SK-N-SH (cell line): ENCODE measurements at regions not wholly inside any gene's neighbourhood (a gene's known extent, or its start where the extent isn't known, plus 50 kb on each side); places are given as distances from the start of the nearest gene placed in this dataset.

ENCODE experiments used
- CTCF ChIA-PET: fragments of 300-600, 350-600 bp; formaldehyde crosslinking; extraction: SDS; loops from one replicate; lab custom pipeline; 2021; lab: Yijun Ruan, JAX
- POLR2A ChIA-PET: fragments of 350-600 bp; sonication (Branson Sonifier 250); formaldehyde crosslinking; extraction: SDS; loops from one replicate; lab custom pipeline; 2020; ENCODE audit warnings: antibody characterized with exemption, inconsistent platforms; lab: Yijun Ruan, JAX
- DNase-seq: peaks from one replicate; pipeline ENCODE4 v3.0.0; 2012
- H2AFZ ChIP-seq: fragments of 200-600 bp; sonication (generic); 2 replicates; pipeline ENCODE4 v1.8.1; 2016; ENCODE audit warnings: antibody characterized with exemption, mild to moderate bottlenecking, low read depth
- H3F3A ChIP-seq: fragments of 200-600 bp; sonication (generic); replicated peaks from 2 replicates; pipeline ENCODE3; 2016; ENCODE audit warnings: antibody characterized with exemption, mild to moderate bottlenecking; ENCODE audit not compliant: insufficient read depth
- H3K27ac ChIP-seq, 2 experiments: fragments of 200-500 bp in 1 of 2; fragments of 200-600 bp in 1 of 2; sonication (Bioruptor generic) in 1 of 2; sonication (generic), shearing (Covaris generic) in 1 of 2; 2 replicates each; pipeline versions ENCODE4 v1.5.1 to v1.6.1; 2014 to 2016; ENCODE audit warnings: low read depth in 2 of 2, inconsistent platforms in 1 of 2, low read length in 1 of 2, mild to moderate bottlenecking in 1 of 2, mixed read lengths in 1 of 2
- H3K27me3 ChIP-seq: fragments of 200-600 bp; sonication (generic), shearing (Covaris generic); 2 replicates; pipeline ENCODE4 v1.6.1; 2016; ENCODE audit warnings: mixed run types; ENCODE audit not compliant: insufficient read depth
- H3K36me3 ChIP-seq, 2 experiments: fragments of 200-500 bp in 1 of 2; fragments of 200-600 bp in 1 of 2; sonication (Bioruptor generic) in 1 of 2; sonication (generic) in 1 of 2; replicated peaks in 1 of 2; 2 replicates each; pipeline versions ENCODE3 to v1.5.1; 2014 to 2016; ENCODE audit warnings: low read length in 1 of 2, mild to moderate bottlenecking in 1 of 2; ENCODE audit not compliant: insufficient read depth in 2 of 2, control insufficient read depth in 1 of 2
- H3K4me1 ChIP-seq, 2 experiments: fragments of 200-500 bp in 1 of 2; fragments of 200-600 bp in 1 of 2; sonication (Bioruptor generic) in 1 of 2; sonication (generic), shearing (Covaris generic) in 1 of 2; 2 replicates each; pipeline versions ENCODE4 v1.5.1 to v1.6.1; 2014 to 2016; ENCODE audit warnings: low read depth in 1 of 2, low read length in 1 of 2, mixed run types in 1 of 2; ENCODE audit not compliant: insufficient read depth in 2 of 2, control insufficient read depth in 1 of 2
- H3K4me2 ChIP-seq: fragments of 200-600 bp; sonication (generic), shearing (Covaris generic); 2 replicates; pipeline ENCODE4 v1.6.1; 2017; ENCODE audit warnings: mixed run types
- H3K4me3 ChIP-seq, 2 experiments: fragments of 200-500 bp in 1 of 2; fragments of 200-600 bp in 1 of 2; sonication (Bioruptor generic) in 1 of 2; sonication (generic), shearing (Covaris generic) in 1 of 2; 2 replicates each; pipeline versions ENCODE4 v1.5.1 to v1.8.1; 2014 to 2016; ENCODE audit warnings: low read depth in 2 of 2, inconsistent platforms in 1 of 2, low read length in 1 of 2, mild to moderate bottlenecking in 1 of 2, mixed read lengths in 1 of 2, moderate library complexity in 1 of 2
- H3K79me2 ChIP-seq: fragments of 200-600 bp; sonication (generic); 2 replicates; pipeline ENCODE4 v1.8.1; 2017; ENCODE audit warnings: mild to moderate bottlenecking; ENCODE audit not compliant: insufficient read depth
- H3K9ac ChIP-seq: fragments of 200-600 bp; sonication (generic); 2 replicates; pipeline ENCODE4 v1.6.1; 2017; ENCODE audit warnings: mixed run types
- H3K9me2 ChIP-seq: fragments of 200-600 bp; sonication (generic); 2 replicates; pipeline ENCODE4 v1.6.1; 2017; ENCODE audit warnings: mixed run types
- H3K9me3 ChIP-seq: fragments of 200-600 bp; sonication (generic); 2 replicates; pipeline ENCODE4 v1.6.1; 2017; ENCODE audit warnings: mixed run types, mild to moderate bottlenecking, moderate library complexity
- H4K20me1 ChIP-seq: fragments of 200-600 bp; sonication (generic); 2 replicates; pipeline ENCODE4 v1.6.1; 2017; ENCODE audit warnings: mild to moderate bottlenecking, mixed run types; ENCODE audit not compliant: insufficient read depth
- CHD2 ChIP-seq: fragments of 150-350 bp; IDR thresholded peaks from 2 replicates; pipeline ENCODE4 v1.6.1; 2018; ENCODE audit warnings: low read length; ENCODE audit not compliant: partially characterized antibody
- ELF1 ChIP-seq: IDR thresholded peaks from 2 replicates; pipeline ENCODE4 v1.4.0; 2012
- EP300 ChIP-seq, 2 experiments: IDR thresholded peaks; 2 replicates each; pipeline versions ENCODE4 v1.4.0 to v1.6.1; 2012; ENCODE audit warnings: borderline replicate concordance in 1 of 2, low read depth in 1 of 2, low read length in 1 of 2
- FOXJ3 ChIP-seq: sonication (generic); formaldehyde crosslinking; IDR thresholded peaks from 2 replicates; pipeline ENCODE4 v1.5.1; 2020; ENCODE audit warnings: mild to moderate bottlenecking, missing genetic modification reagents
- FOXM1 ChIP-seq: IDR thresholded peaks from 2 replicates; pipeline ENCODE4 v1.4.0; 2012; ENCODE audit warnings: low read depth, mild to moderate bottlenecking
- GABPA ChIP-seq: IDR thresholded peaks from 2 replicates; pipeline ENCODE4 v1.4.0; 2012; ENCODE audit warnings: low read depth, mild to moderate bottlenecking
- MEF2A ChIP-seq: IDR thresholded peaks from 2 replicates; pipeline ENCODE4 v1.4.0; 2012; ENCODE audit warnings: low read depth, borderline replicate concordance
- MXI1 ChIP-seq: IDR thresholded peaks from 2 replicates; pipeline ENCODE4 v1.6.1; 2012; ENCODE audit warnings: mild to moderate bottlenecking, low read depth, low read length, improper control_type of control experiment
- NFIC ChIP-seq: IDR thresholded peaks from 2 replicates; pipeline ENCODE4 v1.4.0; 2012; ENCODE audit warnings: borderline replicate concordance
- NRF1 ChIP-seq: IDR thresholded peaks from 2 replicates; pipeline ENCODE4 v1.6.1; 2012; ENCODE audit warnings: low read depth, mild to moderate bottlenecking, low read length
- RCOR1 ChIP-seq: fragments of 150-350 bp; IDR thresholded peaks from 2 replicates; pipeline ENCODE4 v1.6.1; 2017; ENCODE audit warnings: antibody characterized with exemption, low read length
- RFX5 ChIP-seq: IDR thresholded peaks from 2 replicates; pipeline ENCODE4 v1.6.1; 2012; ENCODE audit warnings: mild to moderate bottlenecking, improper control_type of control experiment, low read length
- RXRA ChIP-seq: IDR thresholded peaks from 2 replicates; pipeline ENCODE4 v1.4.0; 2012; ENCODE audit warnings: low read depth, mild to moderate bottlenecking, borderline replicate concordance
- TAF1 ChIP-seq: IDR thresholded peaks from 2 replicates; pipeline ENCODE4 v1.6.1; 2012; ENCODE audit warnings: low read depth, mild to moderate bottlenecking, low read length, moderate library complexity, borderline replicate concordance
- TCF12 ChIP-seq: IDR thresholded peaks from 2 replicates; pipeline ENCODE4 v1.4.0; 2012
- TEAD4 ChIP-seq: IDR thresholded peaks from 2 replicates; pipeline ENCODE4 v1.4.0; 2012; ENCODE audit warnings: mild to moderate bottlenecking, borderline replicate concordance; ENCODE audit not compliant: insufficient read depth
- YY1 ChIP-seq: IDR thresholded peaks from 2 replicates; pipeline ENCODE4 v1.4.0; 2012; ENCODE audit warnings: low read depth, mild to moderate bottlenecking
- WGBS: methylation state at CpG from one replicate; pipeline ENCODE4 v1.1.6; 2017; ENCODE audit warnings: low lambda C conversion rate; 5-methylcytosine and 5-hydroxymethylcytosine counted together
- TF ChIP-seq, protein P1 (sequence below): IDR thresholded peaks from 2 replicates; pipeline ENCODE4 v1.6.1; 2012; ENCODE audit warnings: mild to moderate bottlenecking, low read depth, low read length, moderate library complexity
- TF ChIP-seq, protein P2 (sequence below): fragments of 150-350 bp; IDR thresholded peaks from 2 replicates; pipeline ENCODE4 v1.6.1; 2017; ENCODE audit warnings: antibody characterized with exemption, low read length, low read depth, borderline replicate concordance

DNA sequence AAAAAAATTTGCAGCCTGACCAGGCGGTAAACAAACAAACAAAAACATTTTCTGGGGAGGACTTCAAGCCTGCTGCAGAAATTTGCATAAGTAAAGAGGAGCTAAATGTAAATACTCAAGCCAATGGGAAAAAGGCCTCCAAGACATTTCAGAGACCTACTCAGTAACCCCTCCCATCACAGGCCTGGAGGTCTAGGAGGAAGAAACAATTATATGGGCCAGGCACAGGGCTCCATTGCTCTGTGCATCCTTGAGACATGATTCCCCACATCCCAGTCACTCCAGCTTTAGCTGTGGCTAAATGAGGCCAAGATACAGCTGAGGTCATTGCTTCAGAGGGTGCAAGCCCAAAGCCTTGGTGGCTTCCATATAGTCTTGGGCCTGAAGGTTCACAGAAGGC, 793.4 kb downstream of the SLITRK1 start:
- Histone ChIP-seq H3K9me3 (no peaks in the 10 kb centered on the region), H3K4me2 (no peak overlapping the region), H3K27me3 (no peaks in the 10 kb centered on the region), H3F3A (no peaks in the 10 kb centered on the region), H3K27ac (no peak overlapping the region), H3K4me3 (no peak overlapping the region), H4K20me1 (no peaks in the 10 kb centered on the region), H3K9ac (no peak overlapping the region), H3K79me2 (no peaks in the 10 kb centered on the region), H3K9me2 (no peaks in the 10 kb centered on the region), H3K36me3 (no peaks in the 10 kb centered on the region), H3K4me1 (no peaks in the 10 kb centered on the region), H2AFZ (no peak overlapping the region)
- TF ChIP-seq NFIC (no peak), FOXM1 (no peak), YY1 (no peak), NRF1 (no peak), ELF1 (no peak), RFX5 (no peak), TEAD4 (no peak), CHD2 (no peak), MEF2A (no peak), RXRA (no peak), TAF1 (no peak), RCOR1 (no peak), MXI1 (no peak), EP300 (IDR thresholded peaks at IDR 0.05; ENCODE audit: borderline replicate concordance in 1 of 2, low read depth in 1 of 2, low read length in 1 of 2) (no peak), FOXJ3 (no peak), TCF12 (no peak), GABPA (no peak)
- TF ChIP-seq, protein P1, sequence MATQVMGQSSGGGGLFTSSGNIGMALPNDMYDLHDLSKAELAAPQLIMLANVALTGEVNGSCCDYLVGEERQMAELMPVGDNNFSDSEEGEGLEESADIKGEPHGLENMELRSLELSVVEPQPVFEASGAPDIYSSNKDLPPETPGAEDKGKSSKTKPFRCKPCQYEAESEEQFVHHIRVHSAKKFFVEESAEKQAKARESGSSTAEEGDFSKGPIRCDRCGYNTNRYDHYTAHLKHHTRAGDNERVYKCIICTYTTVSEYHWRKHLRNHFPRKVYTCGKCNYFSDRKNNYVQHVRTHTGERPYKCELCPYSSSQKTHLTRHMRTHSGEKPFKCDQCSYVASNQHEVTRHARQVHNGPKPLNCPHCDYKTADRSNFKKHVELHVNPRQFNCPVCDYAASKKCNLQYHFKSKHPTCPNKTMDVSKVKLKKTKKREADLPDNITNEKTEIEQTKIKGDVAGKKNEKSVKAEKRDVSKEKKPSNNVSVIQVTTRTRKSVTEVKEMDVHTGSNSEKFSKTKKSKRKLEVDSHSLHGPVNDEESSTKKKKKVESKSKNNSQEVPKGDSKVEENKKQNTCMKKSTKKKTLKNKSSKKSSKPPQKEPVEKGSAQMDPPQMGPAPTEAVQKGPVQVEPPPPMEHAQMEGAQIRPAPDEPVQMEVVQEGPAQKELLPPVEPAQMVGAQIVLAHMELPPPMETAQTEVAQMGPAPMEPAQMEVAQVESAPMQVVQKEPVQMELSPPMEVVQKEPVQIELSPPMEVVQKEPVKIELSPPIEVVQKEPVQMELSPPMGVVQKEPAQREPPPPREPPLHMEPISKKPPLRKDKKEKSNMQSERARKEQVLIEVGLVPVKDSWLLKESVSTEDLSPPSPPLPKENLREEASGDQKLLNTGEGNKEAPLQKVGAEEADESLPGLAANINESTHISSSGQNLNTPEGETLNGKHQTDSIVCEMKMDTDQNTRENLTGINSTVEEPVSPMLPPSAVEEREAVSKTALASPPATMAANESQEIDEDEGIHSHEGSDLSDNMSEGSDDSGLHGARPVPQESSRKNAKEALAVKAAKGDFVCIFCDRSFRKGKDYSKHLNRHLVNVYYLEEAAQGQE = no peak
- TF ChIP-seq, protein P2, sequence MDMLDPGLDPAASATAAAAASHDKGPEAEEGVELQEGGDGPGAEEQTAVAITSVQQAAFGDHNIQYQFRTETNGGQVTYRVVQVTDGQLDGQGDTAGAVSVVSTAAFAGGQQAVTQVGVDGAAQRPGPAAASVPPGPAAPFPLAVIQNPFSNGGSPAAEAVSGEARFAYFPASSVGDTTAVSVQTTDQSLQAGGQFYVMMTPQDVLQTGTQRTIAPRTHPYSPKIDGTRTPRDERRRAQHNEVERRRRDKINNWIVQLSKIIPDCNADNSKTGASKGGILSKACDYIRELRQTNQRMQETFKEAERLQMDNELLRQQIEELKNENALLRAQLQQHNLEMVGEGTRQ = no peak
- 20% methylated on average over 1 of the region's 1 CpG for WGBS
- DNase-seq = no peak
- POLR2A ChIA-PET = no interaction called here
- CTCF ChIA-PET = no interaction called here
